Neuronal stem cell (in vitro differentiated cells): ENCODE measurements at regions not wholly inside any gene's neighbourhood (a gene's known extent, or its start where the extent isn't known, plus 50 kb on each side); places are given as distances from the start of the nearest gene placed in this dataset.
"Not testable (repeated sequence)": the region's sequence is repeated elsewhere in the genome, so short reads cannot be mapped to it uniquely, and the experiment has no call there.

Source experiments
- DNase-seq: peaks from one replicate; pipeline ENCODE4 v3.0.0-alpha.2; 2013; ENCODE audit warnings: low spot score
- H2AFZ ChIP-seq: one replicate; pipeline ENCODE4 v1.6.1; 2013; ENCODE audit warnings: mild to moderate bottlenecking, low read length, inconsistent platforms
- H2AK5ac ChIP-seq: 2 replicates; pipeline ENCODE4 v1.6.1; 2013; ENCODE audit warnings: low read depth, mild to moderate bottlenecking, inconsistent platforms, low read length, moderate library complexity, mixed read lengths
- H2BK120ac ChIP-seq: 2 replicates; pipeline ENCODE4 v1.6.1; 2013; ENCODE audit warnings: low read depth, mild to moderate bottlenecking, inconsistent platforms, low read length, moderate library complexity, mixed read lengths
- H2BK12ac ChIP-seq: one replicate; pipeline ENCODE4 v1.6.1; 2013; ENCODE audit warnings: low read length, inconsistent platforms
- H2BK15ac ChIP-seq: 2 replicates; pipeline ENCODE4 v1.6.1; 2013; ENCODE audit warnings: mild to moderate bottlenecking, low read length, inconsistent platforms, mixed read lengths
- H2BK5ac ChIP-seq: one replicate; pipeline ENCODE4 v1.6.1; 2013; ENCODE audit warnings: inconsistent platforms, mild to moderate bottlenecking, low read length, moderate library complexity
- H3K14ac ChIP-seq: one replicate; pipeline ENCODE4 v1.6.1; 2013; ENCODE audit warnings: low read length, inconsistent platforms
- H3K18ac ChIP-seq: 2 replicates; pipeline ENCODE4 v1.6.1; 2013; ENCODE audit warnings: low read length, inconsistent platforms
- H3K23ac ChIP-seq: 2 replicates; pipeline ENCODE4 v1.6.1; 2013; ENCODE audit warnings: low read depth, mild to moderate bottlenecking, mixed read lengths, low read length, inconsistent platforms; ENCODE audit not compliant: poor library complexity
- H3K27ac ChIP-seq: replicated peaks from 3 replicates; pipeline ENCODE4 v1.5.1; 2013; ENCODE audit warnings: low read length, inconsistent platforms
- H3K27me3 ChIP-seq, 3 experiments: 2 replicates each; pipeline ENCODE4 v1.6.1; 2013; ENCODE audit warnings: low read length in 3 of 3, mild to moderate bottlenecking in 2 of 3, inconsistent platforms in 1 of 3, low read depth in 1 of 3, mixed read lengths in 1 of 3, moderate library complexity in 1 of 3; ENCODE audit not compliant: control insufficient read depth in 3 of 3, insufficient read depth in 3 of 3
- H3K36me3 ChIP-seq, 2 donors: replicated peaks in 1 of 2; 2 replicates each; pipeline ENCODE4 v1.6.1; 2013; ENCODE audit warnings: low read length in 2 of 2; ENCODE audit not compliant: control insufficient read depth in 2 of 2, insufficient read depth in 2 of 2
- H3K4ac ChIP-seq: 2 replicates; pipeline ENCODE4 v1.6.1; 2013; ENCODE audit warnings: inconsistent platforms, mild to moderate bottlenecking, low read length, moderate library complexity
- H3K4me1 ChIP-seq, 2 donors: 1 replicate in 1 of 2; 2 replicates in 1 of 2; pipeline ENCODE4 v1.6.1; 2013; ENCODE audit warnings: low read length in 2 of 2, low read depth in 1 of 2; ENCODE audit not compliant: control insufficient read depth in 2 of 2, insufficient read depth in 1 of 2
- H3K4me2 ChIP-seq: one replicate; pipeline ENCODE4 v1.6.1; 2013; ENCODE audit warnings: mild to moderate bottlenecking, low read length, inconsistent platforms; ENCODE audit not compliant: insufficient read depth, poor library complexity, severe bottlenecking
- H3K4me3 ChIP-seq, 2 donors: 2 replicates each; pipeline ENCODE4 v1.5.1; 2013; ENCODE audit warnings: low read length in 2 of 2, mild to moderate bottlenecking in 2 of 2, inconsistent platforms in 1 of 2, moderate library complexity in 1 of 2
- H3K79me1 ChIP-seq: one replicate; pipeline ENCODE4 v1.6.1; 2013; ENCODE audit warnings: low read depth, mild to moderate bottlenecking, inconsistent platforms, low read length, moderate library complexity
- H3K9ac ChIP-seq: one replicate; pipeline ENCODE4 v1.6.1; 2013; ENCODE audit warnings: mild to moderate bottlenecking, low read depth, low read length, inconsistent platforms; ENCODE audit not compliant: poor library complexity
- H3K9me3 ChIP-seq, 2 donors: replicated peaks in 1 of 2; 2 replicates each; pipeline versions ENCODE3 to v1.6.1; 2013; ENCODE audit warnings: low read length in 2 of 2, mild to moderate bottlenecking in 2 of 2, inconsistent platforms in 1 of 2, low read depth in 1 of 2, mixed read lengths in 1 of 2, moderate library complexity in 1 of 2; ENCODE audit not compliant: control insufficient read depth in 2 of 2, insufficient read depth in 1 of 2
- H4K8ac ChIP-seq: one replicate; pipeline ENCODE4 v1.6.1; 2013; ENCODE audit warnings: low read depth, mild to moderate bottlenecking, inconsistent platforms, low read length, moderate library complexity
- H4K91ac ChIP-seq: one replicate; pipeline ENCODE4 v1.6.1; 2013; ENCODE audit warnings: low read length, low read depth, mild to moderate bottlenecking, inconsistent platforms; ENCODE audit not compliant: poor library complexity
- WGBS, 2 donors: extraction: QIAGEN DNeasy Blood & Tissue Kit; methylation state at CpG; one replicate each; pipeline ENCODE4 v1.1.7; 2013; ENCODE audit warnings: missing lambda C conversion rate in 2 of 2, mixed read lengths in 1 of 2; ENCODE audit not compliant: insufficient read length in 2 of 2, insufficient replicate concordance in 1 of 2; ENCODE audit errors: extremely low coverage in 2 of 2; 5-methylcytosine and 5-hydroxymethylcytosine counted together

- H3K79me1 ChIP-seq, H3K4me3 ChIP-seq, H2BK15ac ChIP-seq, DNase-seq, H4K91ac ChIP-seq, H2BK5ac ChIP-seq, H2BK120ac ChIP-seq, H3K4me1 ChIP-seq, H3K9me3 ChIP-seq, H3K9ac ChIP-seq, H3K4me2 ChIP-seq, H2AFZ ChIP-seq, H3K18ac ChIP-seq, H4K8ac ChIP-seq, H2BK12ac ChIP-seq, H3K27ac ChIP-seq, H3K4ac ChIP-seq, H3K14ac ChIP-seq, H3K23ac ChIP-seq, H2AK5ac ChIP-seq, H3K27me3 ChIP-seq, H3K36me3 ChIP-seq: not testable (repeated sequence)
- WGBS, 2 donors = no CpG with 5 or more reads among the region's 24 CpGs
Observed at GRCh38 chr13:18598543-18598942, 583.1 kb downstream of the TUBA3C start.

GRCh38 chr13:18597940-18598339, 583.7 kb downstream of the TUBA3C start:
- H3K18ac ChIP-seq, H2AK5ac ChIP-seq, DNase-seq, H3K36me3 ChIP-seq, H3K27me3 ChIP-seq, H2BK12ac ChIP-seq, H3K14ac ChIP-seq, H3K4me3 ChIP-seq, H2AFZ ChIP-seq, H3K4me1 ChIP-seq, H2BK15ac ChIP-seq, H3K79me1 ChIP-seq, H4K91ac ChIP-seq, H3K4ac ChIP-seq, H3K9ac ChIP-seq, H3K4me2 ChIP-seq, H4K8ac ChIP-seq, H3K27ac ChIP-seq, H3K23ac ChIP-seq, H2BK120ac ChIP-seq, H2BK5ac ChIP-seq, H3K9me3 ChIP-seq: not testable (repeated sequence)
- no CpG with 5 or more reads among the region's 14 CpGs for WGBS, 2 donors

- H3K9me3 ChIP-seq, H3K4me1 ChIP-seq, H4K91ac ChIP-seq, H4K8ac ChIP-seq, H3K18ac ChIP-seq, H3K36me3 ChIP-seq, H2BK12ac ChIP-seq, H3K27ac ChIP-seq, DNase-seq, H3K14ac ChIP-seq, H3K9ac ChIP-seq, H2BK5ac ChIP-seq, H2AFZ ChIP-seq, H2AK5ac ChIP-seq, H3K23ac ChIP-seq, H3K27me3 ChIP-seq, H3K4ac ChIP-seq, H3K4me3 ChIP-seq, H3K79me1 ChIP-seq, H2BK15ac ChIP-seq, H3K4me2 ChIP-seq, H2BK120ac ChIP-seq: not testable (repeated sequence)
- no CpG with 5 or more reads among the region's 1 CpG for WGBS, 2 donors
Observed at GRCh38 chr13:18577103-18577502, 604.5 kb downstream of the TUBA3C start.

- H3K9me3 ChIP-seq, H3K4me1 ChIP-seq, H3K79me1 ChIP-seq, H2BK5ac ChIP-seq, H3K9ac ChIP-seq, H2BK15ac ChIP-seq, H3K27ac ChIP-seq, H3K4me2 ChIP-seq, H3K23ac ChIP-seq, H3K27me3 ChIP-seq, H3K18ac ChIP-seq, H3K4me3 ChIP-seq, H2BK12ac ChIP-seq, H2AFZ ChIP-seq, H4K91ac ChIP-seq, H2AK5ac ChIP-seq, H3K4ac ChIP-seq, H3K36me3 ChIP-seq, H3K14ac ChIP-seq, H4K8ac ChIP-seq, DNase-seq, H2BK120ac ChIP-seq: not testable (repeated sequence)
- WGBS, 2 donors = no CpG with 5 or more reads among the region's 30 CpGs
Observed at GRCh38 chr13:18567890-18568289, 613.7 kb downstream of the TUBA3C start.
